Endothelial cell (in vitro differentiated cells): ENCODE measurements at regions not wholly inside any gene's neighbourhood (a gene's known extent, or its start where the extent isn't known, plus 50 kb on each side); places are given as distances from the start of the nearest gene placed in this dataset.

ENCODE experiments used
- DNase-seq: peaks from one replicate; pipeline ENCODE4 v3.0.0; 2021; ENCODE audit warnings: low spot score
- H3K27ac Mint-ChIP-seq: one replicate; pipeline ENCODE4 v1.8.0; 2021; ENCODE audit warnings: mixed read lengths, inconsistent platforms; ENCODE audit not compliant: unreplicated experiment
- H3K27me3 Mint-ChIP-seq: one replicate; pipeline ENCODE4 v1.8.0; 2021; ENCODE audit warnings: mild to moderate bottlenecking, moderate library complexity, mixed read lengths, inconsistent platforms; ENCODE audit not compliant: unreplicated experiment
- H3K36me3 Mint-ChIP-seq: one replicate; pipeline ENCODE4 v1.8.0; 2021; ENCODE audit warnings: mild to moderate bottlenecking, low read depth, mixed read lengths, inconsistent platforms; ENCODE audit not compliant: unreplicated experiment
- H3K4me1 Mint-ChIP-seq: one replicate; pipeline ENCODE4 v1.8.0; 2021; ENCODE audit warnings: mild to moderate bottlenecking, mixed read lengths, inconsistent platforms; ENCODE audit not compliant: unreplicated experiment
- H3K4me3 Mint-ChIP-seq: one replicate; pipeline ENCODE4 v1.8.0; 2021; ENCODE audit warnings: mild to moderate bottlenecking, mixed read lengths, inconsistent platforms; ENCODE audit not compliant: unreplicated experiment
- H3K9me3 Mint-ChIP-seq: one replicate; pipeline ENCODE4 v1.8.0; 2021; ENCODE audit warnings: mixed read lengths, inconsistent platforms; ENCODE audit not compliant: unreplicated experiment
- CTCF ChIP-seq: fragments of 200-600 bp; sonication (generic); IDR thresholded peaks from one replicate; pipeline ENCODE4 v1.5.0; 2021; ENCODE audit warnings: antibody characterized with exemption; ENCODE audit not compliant: unreplicated experiment

DNA sequence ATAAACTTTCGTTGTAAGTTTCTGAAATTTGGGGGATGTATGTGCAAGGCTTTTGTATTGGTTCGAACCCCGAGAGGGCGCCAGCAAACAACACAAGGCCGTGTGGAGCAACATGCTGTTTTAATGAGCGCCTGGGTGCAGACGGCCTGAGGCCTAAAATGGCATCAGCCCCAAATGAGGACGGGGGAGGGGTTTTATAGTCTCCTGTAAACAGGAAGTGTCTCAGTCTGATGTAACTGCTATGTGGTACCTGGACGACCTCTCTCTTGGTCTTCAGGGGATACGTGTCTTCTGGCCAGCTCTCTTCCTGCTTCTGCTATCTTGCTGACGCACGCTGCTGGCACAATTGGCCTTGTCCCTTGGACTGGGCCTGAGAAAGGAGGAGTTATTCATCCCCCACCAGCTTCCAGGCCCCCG, 1348.0 kb downstream of the ADGRL3 start:
- Mint-ChIP-seq H3K9me3 (no peaks in the 10 kb centered on the region), H3K27ac (no peak overlapping the region), H3K4me3 (no peak overlapping the region), H3K36me3 (no peaks in the 10 kb centered on the region), H3K27me3 (no peaks in the 10 kb centered on the region), H3K4me1 (peaks cover 3% of the 10 kb centered on the region)
- no peak for DNase-seq
- TF ChIP-seq CTCF = no peak

- Mint-ChIP-seq H3K36me3 (no peaks in the 10 kb centered on the region), H3K27ac (no peak overlapping the region), H3K4me3 (no peak overlapping the region), H3K27me3 (no peaks in the 10 kb centered on the region), H3K4me1 (peaks cover 3% of the 10 kb centered on the region), H3K9me3 (no peaks in the 10 kb centered on the region)
- no peak for DNase-seq
- no peak for TF ChIP-seq CTCF
Measured at GRCh38 chr4:62544428-62544827, 1344.3 kb downstream of the ADGRL3 start.

GRCh38 chr4:62543002-62543401, 1342.9 kb downstream of the ADGRL3 start:
- Mint-ChIP-seq H3K27me3 (no peaks in the 10 kb centered on the region), H3K4me3 (no peak overlapping the region), H3K9me3 (no peaks in the 10 kb centered on the region), H3K36me3 (no peaks in the 10 kb centered on the region), H3K4me1 (no peaks in the 10 kb centered on the region), H3K27ac (no peak overlapping the region)
- DNase-seq = no peak
- no peak for TF ChIP-seq CTCF

- DNase-seq = no peak
- H3K9me3 Mint-ChIP-seq = no peaks in the 10 kb centered on the region
- H3K27me3 Mint-ChIP-seq = peaks cover 1% of the 10 kb centered on the region
- H3K4me1 Mint-ChIP-seq = peaks cover 4% of the 10 kb centered on the region
- H3K36me3 Mint-ChIP-seq = peaks cover 6% of the 10 kb centered on the region
- no peak for TF ChIP-seq CTCF
- no peak overlapping the region for H3K27ac Mint-ChIP-seq
- H3K4me3 Mint-ChIP-seq = no peak overlapping the region
Measured at GRCh38 chr4:62533573-62533972, 1333.4 kb downstream of the ADGRL3 start.

DNA sequence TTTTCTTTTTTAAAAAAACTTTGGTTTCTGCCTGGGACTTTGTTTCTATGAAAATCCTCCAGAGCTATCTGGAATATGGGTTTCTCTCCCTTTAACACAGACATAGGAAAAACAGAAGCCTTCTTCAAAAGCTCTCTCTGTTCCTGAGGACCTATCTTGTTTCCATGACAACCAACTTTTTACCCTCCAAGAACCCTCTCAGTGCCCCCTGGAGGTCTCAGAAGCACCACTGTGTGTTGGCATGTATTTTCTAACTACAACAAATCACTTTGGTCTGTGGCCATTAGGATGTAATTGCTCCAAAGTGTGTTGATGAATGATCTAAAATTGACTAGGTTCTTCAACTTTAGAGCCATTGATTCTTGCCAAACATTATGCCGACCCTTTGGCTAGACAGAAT, 1331.6 kb downstream of the ADGRL3 start:
- Mint-ChIP-seq H3K4me3 (no peak overlapping the region), H3K27ac (no peak overlapping the region), H3K9me3 (no peaks in the 10 kb centered on the region), H3K27me3 (no peaks in the 10 kb centered on the region), H3K4me1 (peaks cover 4% of the 10 kb centered on the region), H3K36me3 (peaks cover 6% of the 10 kb centered on the region)
- TF ChIP-seq CTCF = no peak
- DNase-seq = no peak
